DOHH2 (cell line): ENCODE measurements at regions not wholly inside any gene's neighbourhood (a gene's known extent, or its start where the extent isn't known, plus 50 kb on each side); places are given as distances from the start of the nearest gene placed in this dataset.

Source experiments
- H3F3A ChIP-seq: fragments of 200-600 bp; sonication (generic), shearing (Covaris generic); 2 replicates; pipeline ENCODE4 v1.6.0; 2016; ENCODE audit warnings: antibody characterized with exemption, mild to moderate bottlenecking; ENCODE audit not compliant: control insufficient read depth, insufficient read depth
- H3K27ac ChIP-seq: fragments of 200-600 bp; sonication (generic); 2 replicates; pipeline ENCODE4 v1.5.1; 2014; ENCODE audit warnings: low read depth, mild to moderate bottlenecking, low read length, moderate library complexity
- H3K27me3 ChIP-seq: fragments of 200-600 bp; sonication (generic); 2 replicates; pipeline ENCODE4 v1.6.1; 2014; ENCODE audit warnings: mild to moderate bottlenecking, low read length, mixed read lengths; ENCODE audit not compliant: control insufficient read depth
- H3K36me3 ChIP-seq: fragments of 200-600 bp; sonication (generic); 2 replicates; pipeline ENCODE4 v1.6.1; 2014; ENCODE audit warnings: mild to moderate bottlenecking, low read length, moderate library complexity, mixed read lengths; ENCODE audit not compliant: control insufficient read depth
- H3K4me1 ChIP-seq: fragments of 200-600 bp; sonication (generic); 2 replicates; pipeline ENCODE4 v1.6.1; 2014; ENCODE audit warnings: mild to moderate bottlenecking, low read length, mixed read lengths; ENCODE audit not compliant: control insufficient read depth
- H3K4me2 ChIP-seq: fragments of 200-600 bp; sonication (generic); 2 replicates; pipeline ENCODE4 v1.6.0; 2014; ENCODE audit warnings: mild to moderate bottlenecking, low read length, moderate library complexity
- H3K4me3 ChIP-seq: fragments of 200-600 bp; sonication (generic); 2 replicates; pipeline ENCODE4 v1.5.1; 2014; ENCODE audit warnings: mild to moderate bottlenecking, low read length, mixed read lengths
- H3K79me2 ChIP-seq: fragments of 200-600 bp; sonication (generic); 2 replicates; pipeline ENCODE4 v1.6.1; 2014; ENCODE audit warnings: mild to moderate bottlenecking, low read length, mixed read lengths; ENCODE audit not compliant: control insufficient read depth
- H3K9me2 ChIP-seq: fragments of 200-600 bp; sonication (generic); replicated peaks from 2 replicates; pipeline ENCODE4 v1.6.1; 2014; ENCODE audit warnings: mild to moderate bottlenecking, low read length, mixed read lengths; ENCODE audit not compliant: control insufficient read depth
- H3K9me3 ChIP-seq: fragments of 200-600 bp; sonication (generic); 2 replicates; pipeline ENCODE4 v1.6.1; 2014; ENCODE audit warnings: antibody characterized with exemption, low read length, mixed read lengths; ENCODE audit not compliant: control insufficient read depth, insufficient read depth
- H4K20me1 ChIP-seq: fragments of 200-600 bp; sonication (generic); 2 replicates; pipeline ENCODE4 v1.6.0; 2014; ENCODE audit warnings: low read depth, mild to moderate bottlenecking, antibody characterized with exemption, low read length, moderate library complexity; ENCODE audit not compliant: control insufficient read depth, insufficient read depth
- EZH2phosphoT487 ChIP-seq: fragments of 200-600 bp; sonication (generic); IDR thresholded peaks from 2 replicates; pipeline ENCODE4 v1.6.1; 2017; ENCODE audit warnings: borderline replicate concordance, mild to moderate bottlenecking, antibody characterized with exemption, low read length, moderate library complexity, mixed read lengths
- TF ChIP-seq, protein P1 (sequence below): fragments of 200-600 bp; sonication (generic); IDR thresholded peaks from one replicate; pipeline ENCODE4 v1.5.1; 2014; ENCODE audit warnings: antibody characterized with exemption, mild to moderate bottlenecking, low read depth, low read length; ENCODE audit not compliant: poor library complexity, severe bottlenecking

DNA sequence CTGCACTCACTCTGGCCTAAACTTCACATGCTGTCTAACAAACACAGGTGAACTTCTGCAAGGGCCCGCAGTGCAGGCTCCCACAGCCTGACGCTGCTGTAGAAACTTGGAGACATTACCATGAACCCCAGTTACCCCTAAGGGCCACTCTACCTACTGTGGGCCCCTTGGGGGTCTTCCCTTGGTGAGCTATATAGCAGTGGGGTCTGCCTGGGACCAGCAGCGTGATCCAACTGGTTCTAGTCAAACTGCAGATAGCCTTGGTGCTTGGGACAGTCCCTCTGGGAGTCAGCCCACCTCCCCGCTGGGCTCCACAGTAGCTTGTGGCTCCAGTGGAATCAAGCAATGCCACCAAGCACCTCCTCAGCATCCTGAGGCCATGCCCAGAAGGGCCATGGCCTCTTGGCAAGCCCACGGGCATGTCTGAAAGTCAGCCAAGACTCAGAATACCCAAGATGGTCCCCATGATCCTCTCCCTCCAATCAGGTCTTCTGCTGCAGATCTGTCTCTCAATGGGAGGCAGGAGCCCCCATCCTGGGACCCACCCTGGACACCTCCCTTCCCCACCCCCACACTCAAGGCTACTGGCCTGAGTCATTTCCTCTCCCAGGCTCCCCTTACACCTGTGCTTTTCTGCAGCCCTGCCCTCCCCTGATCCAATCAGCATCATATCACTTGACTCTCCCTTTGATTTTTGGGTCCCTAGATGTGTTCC is 230.0 kb upstream of the IRX1 start:
- Histone ChIP-seq H3K36me3 (no peaks in the 10 kb centered on the region), H3K4me1 (no peaks in the 10 kb centered on the region), H3F3A (no peaks in the 10 kb centered on the region), H3K4me3 (no peak overlapping the region), H3K9me2 (no peaks in the 10 kb centered on the region), H3K27me3 (no peaks in the 10 kb centered on the region), H3K27ac (no peak overlapping the region), H4K20me1 (no peaks in the 10 kb centered on the region), H3K4me2 (no peak overlapping the region), H3K9me3 (no peaks in the 10 kb centered on the region; the same call in 1 of the 2 replicates), H3K79me2 (no peaks in the 10 kb centered on the region)
- TF ChIP-seq, protein P1, sequence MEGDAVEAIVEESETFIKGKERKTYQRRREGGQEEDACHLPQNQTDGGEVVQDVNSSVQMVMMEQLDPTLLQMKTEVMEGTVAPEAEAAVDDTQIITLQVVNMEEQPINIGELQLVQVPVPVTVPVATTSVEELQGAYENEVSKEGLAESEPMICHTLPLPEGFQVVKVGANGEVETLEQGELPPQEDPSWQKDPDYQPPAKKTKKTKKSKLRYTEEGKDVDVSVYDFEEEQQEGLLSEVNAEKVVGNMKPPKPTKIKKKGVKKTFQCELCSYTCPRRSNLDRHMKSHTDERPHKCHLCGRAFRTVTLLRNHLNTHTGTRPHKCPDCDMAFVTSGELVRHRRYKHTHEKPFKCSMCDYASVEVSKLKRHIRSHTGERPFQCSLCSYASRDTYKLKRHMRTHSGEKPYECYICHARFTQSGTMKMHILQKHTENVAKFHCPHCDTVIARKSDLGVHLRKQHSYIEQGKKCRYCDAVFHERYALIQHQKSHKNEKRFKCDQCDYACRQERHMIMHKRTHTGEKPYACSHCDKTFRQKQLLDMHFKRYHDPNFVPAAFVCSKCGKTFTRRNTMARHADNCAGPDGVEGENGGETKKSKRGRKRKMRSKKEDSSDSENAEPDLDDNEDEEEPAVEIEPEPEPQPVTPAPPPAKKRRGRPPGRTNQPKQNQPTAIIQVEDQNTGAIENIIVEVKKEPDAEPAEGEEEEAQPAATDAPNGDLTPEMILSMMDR: no peak
- TF ChIP-seq EZH2phosphoT487: no peak

DNA sequence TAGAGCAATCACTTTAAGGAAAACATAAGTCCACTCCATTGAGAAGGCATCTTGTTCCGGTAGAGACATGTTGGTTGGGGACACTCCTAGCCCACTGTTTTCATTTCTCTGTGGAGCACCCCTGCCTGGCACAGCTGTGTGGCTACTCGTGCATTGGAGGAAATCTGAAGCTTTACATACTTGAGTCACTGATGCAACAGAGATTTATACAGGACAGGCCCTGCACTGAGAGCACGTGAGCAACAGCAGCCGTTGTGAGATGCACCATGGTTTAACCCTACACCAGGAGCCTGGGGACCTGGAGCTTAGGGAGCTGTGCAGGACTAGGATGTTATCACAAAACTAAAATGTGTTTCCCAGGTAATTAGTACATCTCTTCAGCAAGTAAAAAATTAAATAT is 230.7 kb upstream of the IRX1 start:
- TF ChIP-seq, protein P1: no peak
- no peak for TF ChIP-seq EZH2phosphoT487
- H3K36me3 ChIP-seq: no peaks in the 10 kb centered on the region
- no peaks in the 10 kb centered on the region for H3K27me3 ChIP-seq
- no peaks in the 10 kb centered on the region for H3K79me2 ChIP-seq
- no peaks in the 10 kb centered on the region for H3K9me2 ChIP-seq
- H3K4me3 ChIP-seq: no peak overlapping the region
- no peak overlapping the region for H3K27ac ChIP-seq
- no peaks in the 10 kb centered on the region for H3K4me1 ChIP-seq
- H4K20me1 ChIP-seq: no peaks in the 10 kb centered on the region
- no peaks in the 10 kb centered on the region; the same call in 1 of the 2 replicates for H3K9me3 ChIP-seq
- no peak overlapping the region for H3K4me2 ChIP-seq
- H3F3A ChIP-seq: no peaks in the 10 kb centered on the region

GRCh38 chr5:3364433-3364832 is 231.2 kb upstream of the IRX1 start:
- Histone ChIP-seq H3K36me3 (no peaks in the 10 kb centered on the region), H3K4me3 (no peak overlapping the region), H3F3A (no peaks in the 10 kb centered on the region), H3K4me2 (no peak overlapping the region), H3K4me1 (no peaks in the 10 kb centered on the region), H3K27ac (no peak overlapping the region), H4K20me1 (no peaks in the 10 kb centered on the region), H3K27me3 (no peaks in the 10 kb centered on the region), H3K79me2 (no peaks in the 10 kb centered on the region), H3K9me2 (no peaks in the 10 kb centered on the region), H3K9me3 (no peaks in the 10 kb centered on the region; the same call in 1 of the 2 replicates)
- TF ChIP-seq EZH2phosphoT487: no peak
- TF ChIP-seq, protein P1: no peak

DNA sequence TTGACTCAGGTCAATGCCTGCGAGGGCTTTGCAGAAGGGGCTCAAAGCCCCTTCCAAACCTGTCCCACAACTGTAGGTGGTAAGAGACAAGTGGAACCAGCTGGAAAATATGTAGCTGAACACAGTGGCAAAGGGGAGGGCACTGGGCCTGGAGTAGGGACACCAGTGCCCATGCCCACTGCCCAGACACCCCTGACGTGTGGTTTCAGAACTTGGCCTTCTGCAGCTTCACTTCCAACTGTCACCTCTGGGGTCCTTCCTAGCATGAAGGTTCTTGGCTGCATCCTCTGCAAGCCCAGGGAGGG is 233.1 kb upstream of the IRX1 start:
- no peaks in the 10 kb centered on the region for H3K9me2 ChIP-seq
- H3K4me2 ChIP-seq: no peak overlapping the region
- TF ChIP-seq, protein P1: no peak
- TF ChIP-seq EZH2phosphoT487: no peak
- H3K27me3 ChIP-seq: no peaks in the 10 kb centered on the region
- no peaks in the 10 kb centered on the region for H3K4me1 ChIP-seq
- H3F3A ChIP-seq: no peaks in the 10 kb centered on the region
- no peaks in the 10 kb centered on the region for H3K79me2 ChIP-seq
- no peaks in the 10 kb centered on the region for H4K20me1 ChIP-seq
- no peak overlapping the region for H3K4me3 ChIP-seq
- no peak overlapping the region for H3K27ac ChIP-seq
- no peaks in the 10 kb centered on the region for H3K36me3 ChIP-seq
- H3K9me3 ChIP-seq: no peaks in the 10 kb centered on the region; the same call in 1 of the 2 replicates
